Neural progenitor cell (in vitro differentiated cells): ENCODE measurements at regions not wholly inside any gene's neighbourhood (a gene's known extent, or its start where the extent isn't known, plus 50 kb on each side); places are given as distances from the start of the nearest gene placed in this dataset.

Experiments
- DNase-seq: peaks from one replicate; pipeline ENCODE4 v3.0.0-alpha.2; 2016; ENCODE audit warnings: low spot score
- H2AFZ ChIP-seq: fragments of 200-600 bp; sonication (generic); replicated peaks from 2 replicates; pipeline ENCODE4 v1.6.1; 2016; ENCODE audit warnings: antibody characterized with exemption
- H3F3A ChIP-seq: fragments of 200-600 bp; sonication (generic); 2 replicates; pipeline ENCODE4 v1.6.1; 2016; ENCODE audit warnings: antibody characterized with exemption, low read depth
- H3K27ac ChIP-seq: fragments of 200-600 bp; sonication (generic); 2 replicates; pipeline ENCODE4 v1.5.1; 2016; ENCODE audit warnings: mild to moderate bottlenecking
- H3K27me3 ChIP-seq: fragments of 200-600 bp; sonication (generic); 2 replicates; pipeline ENCODE4 v1.6.1; 2016; ENCODE audit warnings: mild to moderate bottlenecking, moderate library complexity
- H3K36me3 ChIP-seq: fragments of 200-600 bp; sonication (generic); 2 replicates; pipeline ENCODE4 v1.5.1; 2016
- H3K4me1 ChIP-seq: fragments of 200-600 bp; sonication (generic); 2 replicates; pipeline ENCODE4 v1.6.1; 2016; ENCODE audit warnings: mixed run types
- H3K4me2 ChIP-seq: fragments of 200-600 bp; sonication (generic); 2 replicates; pipeline ENCODE4 v1.6.1; 2016
- H3K4me3 ChIP-seq: fragments of 200-600 bp; sonication (generic); 2 replicates; pipeline ENCODE4 v1.5.1; 2016
- H3K79me2 ChIP-seq: fragments of 200-600 bp; sonication (generic); 2 replicates; pipeline ENCODE4 v1.6.1; 2016; ENCODE audit warnings: low read depth
- H3K9ac ChIP-seq: fragments of 200-600 bp; sonication (generic); 2 replicates; pipeline ENCODE4 v1.6.1; 2016
- H3K9me3 ChIP-seq: fragments of 200-600 bp; sonication (generic); 2 replicates; pipeline ENCODE4 v1.5.1; 2016; ENCODE audit warnings: low read depth
- H4K20me1 ChIP-seq: fragments of 200-600 bp; sonication (generic); 2 replicates; pipeline ENCODE4 v1.6.1; 2016; ENCODE audit warnings: low read depth
- H3K27ac Mint-ChIP-seq: 3 replicates; pipeline ENCODE4 v1.8.0; 2021; ENCODE audit warnings: mixed read lengths
- H3K27me3 Mint-ChIP-seq: 2 replicates; pipeline ENCODE4 v1.8.0; 2022; ENCODE audit warnings: low read depth, mild to moderate bottlenecking, inconsistent platforms, moderate library complexity, mixed read lengths; ENCODE audit not compliant: insufficient read depth
- H3K36me3 Mint-ChIP-seq: 3 replicates; pipeline ENCODE4 v1.8.0; 2021; ENCODE audit warnings: mixed read lengths
- H3K4me1 Mint-ChIP-seq: 3 replicates; pipeline ENCODE4 v1.8.0; 2021; ENCODE audit warnings: mixed read lengths
- H3K4me3 Mint-ChIP-seq: 3 replicates; pipeline ENCODE4 v1.8.0; 2021; ENCODE audit warnings: mild to moderate bottlenecking, moderate library complexity, mixed read lengths
- H3K9me3 Mint-ChIP-seq: 3 replicates; pipeline ENCODE4 v1.8.0; 2020; ENCODE audit warnings: mixed read lengths
- EZH2 ChIP-seq: fragments of 200-600 bp; sonication (generic); IDR thresholded peaks from 2 replicates; pipeline ENCODE4 v1.6.1; 2017; ENCODE audit warnings: antibody characterized with exemption, mild to moderate bottlenecking, moderate library complexity
- EZH2phosphoT487 ChIP-seq: fragments of 200-600 bp; sonication (generic); IDR thresholded peaks from 2 replicates; pipeline ENCODE4 v1.6.1; 2017; ENCODE audit warnings: antibody characterized with exemption
- TF ChIP-seq, protein P1 (sequence below): fragments of 200-600 bp; sonication (generic); IDR thresholded peaks from 2 replicates; pipeline ENCODE4 v1.5.1; 2017; ENCODE audit warnings: antibody characterized with exemption, mild to moderate bottlenecking

DNA sequence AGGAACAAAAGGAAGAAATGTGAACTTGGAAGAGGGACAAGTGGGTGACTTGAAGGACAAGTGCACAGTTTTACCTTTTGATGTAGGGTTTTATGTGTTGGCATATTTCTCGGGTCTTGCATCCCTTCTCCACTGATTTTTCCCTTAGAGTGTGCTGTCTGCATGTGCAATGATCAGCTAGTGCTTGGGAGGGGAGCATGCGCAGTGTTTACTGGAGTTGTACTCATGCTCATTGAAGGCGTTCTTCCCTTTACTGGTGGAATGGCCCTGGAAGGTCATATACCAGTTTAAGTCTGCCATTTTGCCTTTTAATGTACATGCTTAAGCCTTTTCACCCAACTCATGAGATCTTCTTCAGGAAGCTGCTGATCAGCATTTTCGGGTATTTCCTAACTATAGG is 1168.0 kb downstream of the SUCLG1 start:
- H3K9me3 Mint-ChIP-seq, result no peaks in the 10 kb centered on the region
- Histone ChIP-seq H3K36me3 (no peaks in the 10 kb centered on the region), H3F3A (no peaks in the 10 kb centered on the region), H3K9ac (no peak overlapping the region), H3K4me2 (no peak overlapping the region), H3K9me3 (no peaks in the 10 kb centered on the region), H3K4me3 (no peak overlapping the region), H3K4me1 (no peaks in the 10 kb centered on the region), H3K27ac (no peak overlapping the region), H4K20me1 (no peaks in the 10 kb centered on the region), H3K27me3 (no peaks in the 10 kb centered on the region), H2AFZ (no peak overlapping the region), H3K79me2 (no peaks in the 10 kb centered on the region)
- no peak for DNase-seq
- TF ChIP-seq, protein P1, sequence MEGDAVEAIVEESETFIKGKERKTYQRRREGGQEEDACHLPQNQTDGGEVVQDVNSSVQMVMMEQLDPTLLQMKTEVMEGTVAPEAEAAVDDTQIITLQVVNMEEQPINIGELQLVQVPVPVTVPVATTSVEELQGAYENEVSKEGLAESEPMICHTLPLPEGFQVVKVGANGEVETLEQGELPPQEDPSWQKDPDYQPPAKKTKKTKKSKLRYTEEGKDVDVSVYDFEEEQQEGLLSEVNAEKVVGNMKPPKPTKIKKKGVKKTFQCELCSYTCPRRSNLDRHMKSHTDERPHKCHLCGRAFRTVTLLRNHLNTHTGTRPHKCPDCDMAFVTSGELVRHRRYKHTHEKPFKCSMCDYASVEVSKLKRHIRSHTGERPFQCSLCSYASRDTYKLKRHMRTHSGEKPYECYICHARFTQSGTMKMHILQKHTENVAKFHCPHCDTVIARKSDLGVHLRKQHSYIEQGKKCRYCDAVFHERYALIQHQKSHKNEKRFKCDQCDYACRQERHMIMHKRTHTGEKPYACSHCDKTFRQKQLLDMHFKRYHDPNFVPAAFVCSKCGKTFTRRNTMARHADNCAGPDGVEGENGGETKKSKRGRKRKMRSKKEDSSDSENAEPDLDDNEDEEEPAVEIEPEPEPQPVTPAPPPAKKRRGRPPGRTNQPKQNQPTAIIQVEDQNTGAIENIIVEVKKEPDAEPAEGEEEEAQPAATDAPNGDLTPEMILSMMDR, result no peak
- no peak for TF ChIP-seq EZH2phosphoT487
- TF ChIP-seq EZH2, result no peak
- no peak overlapping the region for H3K4me3 Mint-ChIP-seq
- no peaks in the 10 kb centered on the region for H3K36me3 Mint-ChIP-seq
- no peaks in the 10 kb centered on the region for H3K4me1 Mint-ChIP-seq
- no peaks in the 10 kb centered on the region for H3K27me3 Mint-ChIP-seq
- no peak overlapping the region for H3K27ac Mint-ChIP-seq

DNA sequence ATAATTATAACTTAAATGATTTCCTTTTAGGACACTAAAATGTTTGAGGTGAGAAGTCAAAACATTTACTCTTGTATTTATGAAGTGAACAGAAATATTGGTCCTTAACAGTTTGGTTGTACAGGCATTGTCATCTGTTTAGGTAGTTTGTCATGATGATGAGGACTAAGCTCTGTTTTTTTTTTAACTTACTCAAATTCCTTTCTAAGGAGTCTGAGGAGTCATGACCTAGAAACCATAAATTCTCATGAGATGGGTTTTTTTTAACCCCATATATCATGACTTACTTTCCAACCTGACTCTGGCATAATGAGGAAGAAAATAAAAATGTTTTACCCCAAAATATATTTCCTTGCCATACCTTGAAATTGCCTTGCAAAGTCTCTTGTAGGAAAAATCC is 1176.2 kb downstream of the SUCLG1 start:
- H2AFZ ChIP-seq, result no peak overlapping the region
- no peaks in the 10 kb centered on the region for H3K79me2 ChIP-seq
- no peaks in the 10 kb centered on the region for H4K20me1 ChIP-seq
- no peaks in the 10 kb centered on the region for H3K36me3 Mint-ChIP-seq
- H3K4me3 ChIP-seq, result no peak overlapping the region
- H3K4me2 ChIP-seq, result no peak overlapping the region
- no peak overlapping the region for H3K4me3 Mint-ChIP-seq
- TF ChIP-seq EZH2, result no peak
- TF ChIP-seq, protein P1, result no peak
- no peak for TF ChIP-seq EZH2phosphoT487
- no peak for DNase-seq
- peaks cover 2% of the 10 kb centered on the region for H3K27me3 Mint-ChIP-seq
- H3K4me1 Mint-ChIP-seq, result no peaks in the 10 kb centered on the region
- no peak overlapping the region for H3K9ac ChIP-seq
- H3F3A ChIP-seq, result peaks cover 8% of the 10 kb centered on the region
- H3K9me3 ChIP-seq, result no peaks in the 10 kb centered on the region
- no peak overlapping the region for H3K27ac ChIP-seq
- peaks cover 5% of the 10 kb centered on the region for H3K36me3 ChIP-seq
- no peaks in the 10 kb centered on the region for H3K27me3 ChIP-seq
- no peaks in the 10 kb centered on the region for H3K9me3 Mint-ChIP-seq
- H3K27ac Mint-ChIP-seq, result no peak overlapping the region
- no peaks in the 10 kb centered on the region for H3K4me1 ChIP-seq

DNA sequence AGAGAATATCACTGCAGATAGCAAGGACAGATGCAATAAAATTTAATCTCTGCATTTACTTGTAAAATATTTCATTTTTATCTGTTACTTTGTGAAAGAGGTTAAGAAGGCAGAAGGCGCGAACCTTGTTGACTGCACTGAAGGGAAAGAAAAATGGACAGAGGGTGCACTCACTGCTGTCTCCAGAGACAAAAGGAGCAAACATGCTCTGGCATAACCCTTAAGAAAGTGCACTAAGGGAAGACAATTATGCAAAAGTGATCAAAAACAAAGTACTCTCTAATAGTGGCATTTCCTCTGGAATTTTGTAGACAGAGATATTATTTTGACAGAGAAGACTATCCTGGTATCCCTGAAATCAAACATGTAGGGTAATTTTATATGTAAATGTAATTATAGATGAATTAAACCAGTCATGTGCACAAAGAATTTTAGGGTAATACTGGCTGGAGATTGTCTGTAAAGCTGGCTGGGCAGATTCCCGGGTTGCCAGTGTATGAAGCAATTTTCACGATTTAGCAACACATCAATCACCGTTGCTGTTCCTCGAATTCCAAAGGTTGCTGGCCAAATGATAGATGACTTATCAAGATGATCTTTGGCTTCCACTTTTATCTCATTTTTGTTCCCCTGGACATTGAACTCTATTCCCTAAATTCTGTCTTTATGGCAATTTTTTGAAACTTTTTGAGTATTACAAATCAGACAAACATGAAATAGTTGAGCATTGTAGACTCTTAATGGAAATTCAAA is 1176.9 kb downstream of the SUCLG1 start:
- Mint-ChIP-seq H3K4me3 (no peak overlapping the region), H3K36me3 (no peaks in the 10 kb centered on the region), H3K27ac (no peak overlapping the region), H3K9me3 (no peaks in the 10 kb centered on the region), H3K4me1 (no peaks in the 10 kb centered on the region), H3K27me3 (peaks cover 2% of the 10 kb centered on the region)
- H4K20me1 ChIP-seq, result no peaks in the 10 kb centered on the region
- peaks cover 8% of the 10 kb centered on the region for H3F3A ChIP-seq
- no peak overlapping the region for H3K4me3 ChIP-seq
- H3K27ac ChIP-seq, result no peak overlapping the region
- no peaks in the 10 kb centered on the region for H3K79me2 ChIP-seq
- no peaks in the 10 kb centered on the region for H3K9me3 ChIP-seq
- no peak overlapping the region for H3K9ac ChIP-seq
- H2AFZ ChIP-seq, result no peak overlapping the region
- DNase-seq, result no peak
- no peaks in the 10 kb centered on the region for H3K4me1 ChIP-seq
- H3K4me2 ChIP-seq, result no peak overlapping the region
- H3K27me3 ChIP-seq, result no peaks in the 10 kb centered on the region
- TF ChIP-seq EZH2 (no peak), EZH2phosphoT487 (no peak)
- TF ChIP-seq, protein P1, result no peak
- H3K36me3 ChIP-seq, result peaks cover 5% of the 10 kb centered on the region
